Body of pancreas (tissue), 4 donors: ENCODE measurements at regions not wholly inside any gene's neighbourhood (a gene's known extent, or its start where the extent isn't known, plus 50 kb on each side); places are given as distances from the start of the nearest gene placed in this dataset.
"Not testable (repeated sequence)": the region's sequence is repeated elsewhere in the genome, so short reads cannot be mapped to it uniquely, and the experiment has no call there.

Source experiments
- ATAC-seq: fragments of 150-250 bp; one replicate; pipeline ENCODE4 v1.9.1; 2016
- DNase-seq, 4 donors: peaks; one replicate each; pipeline ENCODE4 v3.0.0-alpha.2; 2019
- H3K27ac ChIP-seq, 4 donors: fragments of 200-600 bp; sonication (generic); 1 replicate in 3 of 4; 2 replicates in 1 of 4; pipeline versions ENCODE4 v1.5.1 to v1.6.1; 2016 to 2019; ENCODE audit warnings: mild to moderate bottlenecking in 1 of 4, mixed read lengths in 1 of 4, moderate library complexity in 1 of 4
- H3K27me3 ChIP-seq, 2 donors: fragments of 200-600 bp; sonication (generic); one replicate each; pipeline ENCODE4 v1.6.0; 2016; ENCODE audit warnings: mild to moderate bottlenecking in 1 of 2
- H3K36me3 ChIP-seq, 2 donors: fragments of 200-600 bp; sonication (generic); replicated peaks in 1 of 2; 2 replicates each; pipeline ENCODE4 v1.5.1; 2016; ENCODE audit warnings: low read depth in 2 of 2; ENCODE audit not compliant: insufficient read depth in 1 of 2
- H3K4me1 ChIP-seq: fragments of 200-600 bp; sonication (generic); one replicate; pipeline ENCODE4 v1.6.0; 2016
- H3K4me3 ChIP-seq, 2 donors: fragments of 200-600 bp; sonication (generic); 1 replicate in 1 of 2; 2 replicates in 1 of 2; pipeline ENCODE4 v1.5.1; 2016 to 2019
- H3K9me3 ChIP-seq, 3 donors: fragments of 200-600 bp; sonication (generic); 1 replicate in 2 of 3; 2 replicates in 1 of 3; pipeline ENCODE4 v1.5.1; 2016
- CTCF ChIP-seq, 7 experiments: fragments of 450-650 bp in 4 of 7; fragments of 200-600 bp in 3 of 7; sonication (generic) in 3 of 7; IDR thresholded peaks; one replicate each; pipeline ENCODE4 v1.5.1; 2016 to 2019; ENCODE audit warnings: antibody characterized with exemption in 7 of 7
- POLR2A ChIP-seq, 3 donors: fragments of 450-650 bp; IDR thresholded peaks; one replicate each; pipeline ENCODE4 v1.6.1; 2016; ENCODE audit warnings: antibody characterized with exemption in 3 of 3, mild to moderate bottlenecking in 2 of 3
- WGBS, 2 donors: methylation state at CpG; one replicate each; pipeline ENCODE4 v1.1.5; 2017; 5-methylcytosine and 5-hydroxymethylcytosine counted together
- intact Hi-C: fragments of 100-400 bp; cut with DNase I; formaldehyde crosslinking; loops from one replicate; pipeline ENCODE4 v1.15.1; 2023

GRCh38 chr5:92674321-92674720 is 906.7 kb downstream of the NR2F1-AS1 start:
- H3K9me3 ChIP-seq, result no peaks in the 10 kb centered on the region
- H3K4me3 ChIP-seq, result no peak overlapping the region
- WGBS, 2 donors, result 60 to 79% methylated on average over 2 of the region's 2 CpGs
- intact Hi-C loops, result no loop called here
- H3K4me1 ChIP-seq, result no peaks in the 10 kb centered on the region
- no peaks in the 10 kb centered on the region for H3K36me3 ChIP-seq
- ATAC-seq, result no peak
- no peak overlapping the region for H3K27ac ChIP-seq
- H3K27me3 ChIP-seq, result no peaks in the 10 kb centered on the region
- DNase-seq, result no peak
- TF ChIP-seq CTCF (IDR thresholded peaks at IDR 0.05) (no peak), POLR2A (IDR thresholded peaks at IDR 0.05) (no peak)

DNA sequence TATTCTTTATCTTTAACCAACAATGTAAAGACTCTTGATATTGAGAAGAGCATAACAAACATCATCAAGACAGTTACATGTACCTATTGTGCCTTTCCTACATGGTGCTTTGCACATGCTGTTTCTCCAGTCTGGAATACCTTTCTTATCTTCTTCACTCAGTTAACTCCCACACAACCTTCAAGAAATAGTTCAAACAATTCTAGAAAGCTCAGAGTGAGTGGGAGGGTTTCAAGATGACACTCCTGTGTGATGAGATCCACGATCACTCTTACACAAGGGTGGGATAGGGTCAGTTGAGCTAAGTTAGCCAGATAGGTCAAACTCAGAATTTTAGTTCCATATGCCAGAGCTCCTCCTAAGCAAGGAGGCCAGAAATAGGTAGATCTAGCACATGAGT is 915.5 kb downstream of the NR2F1-AS1 start:
- Histone ChIP-seq H3K4me3 (no peak overlapping the region), H3K36me3 (no peaks in the 10 kb centered on the region), H3K27ac (no peak overlapping the region), H3K4me1 (no peaks in the 10 kb centered on the region), H3K9me3 (no peaks in the 10 kb centered on the region), H3K27me3 (no peaks in the 10 kb centered on the region)
- no peak for TF ChIP-seq POLR2A (IDR thresholded peaks at IDR 0.05)
- no peak for TF ChIP-seq CTCF (IDR thresholded peaks at IDR 0.05)
- WGBS, 2 donors, result 56 to 59% methylated on average over 1 of the region's 1 CpG
- DNase-seq (no peak), ATAC-seq (no peak)
- intact Hi-C loops, result no loop called here

DNA sequence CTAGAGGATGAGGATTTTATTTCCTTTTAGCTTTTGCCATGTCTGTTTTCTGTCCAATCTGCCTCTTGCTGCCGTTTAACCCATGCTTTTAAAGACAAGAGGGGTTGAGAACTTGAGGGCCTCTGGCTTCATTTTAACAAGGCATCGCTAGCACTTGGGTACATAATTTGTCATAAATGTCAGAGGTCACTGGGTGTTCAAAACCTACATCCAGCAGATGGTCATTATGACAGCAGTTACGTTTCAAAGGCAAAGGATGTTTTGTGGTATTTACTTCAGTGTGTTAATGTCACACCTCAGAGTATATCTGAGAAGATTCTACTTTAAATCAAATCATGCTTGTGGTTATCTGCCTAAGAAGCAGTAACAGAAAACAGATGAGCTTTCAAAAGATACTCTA is 918.3 kb downstream of the NR2F1-AS1 start:
- Histone ChIP-seq H3K9me3 (no peaks in the 10 kb centered on the region), H3K27me3 (no peaks in the 10 kb centered on the region), H3K36me3 (no peaks in the 10 kb centered on the region), H3K27ac (no peak overlapping the region), H3K4me1 (no peaks in the 10 kb centered on the region), H3K4me3 (no peak overlapping the region)
- TF ChIP-seq POLR2A (IDR thresholded peaks at IDR 0.05) (no peak), CTCF (IDR thresholded peaks at IDR 0.05) (no peak)
- intact Hi-C loops, result no loop called here
- 52 to 59% methylated on average over 3 of the region's 3 CpGs for WGBS, 2 donors
- no peak for DNase-seq
- ATAC-seq, result no peak

DNA sequence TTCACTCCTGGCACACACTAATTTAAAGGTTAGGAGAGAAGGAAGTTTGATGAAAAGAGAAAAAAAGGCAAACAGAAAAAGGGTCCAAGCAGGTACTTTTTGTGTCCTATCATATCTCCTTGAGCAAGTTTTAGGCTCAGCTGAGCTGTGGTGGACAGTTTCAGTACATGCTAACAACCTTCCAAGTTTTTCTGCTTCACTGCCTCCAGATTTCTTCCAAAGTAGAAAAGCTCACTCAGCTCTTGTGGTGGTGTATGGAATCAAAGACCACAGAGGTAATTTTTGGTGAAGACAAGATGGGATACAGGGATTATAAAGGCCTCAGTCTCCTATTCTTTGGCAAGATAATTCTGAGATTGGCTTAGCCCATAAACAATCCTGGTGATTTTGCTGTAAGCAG is 921.8 kb downstream of the NR2F1-AS1 start:
- Histone ChIP-seq H3K9me3 (no peaks in the 10 kb centered on the region), H3K27ac (no peak overlapping the region), H3K27me3 (no peaks in the 10 kb centered on the region), H3K4me3 (no peak overlapping the region), H3K36me3 (no peaks in the 10 kb centered on the region), H3K4me1 (no peaks in the 10 kb centered on the region)
- DNase-seq (no peak), ATAC-seq (no peak)
- intact Hi-C loops, result no loop called here
- TF ChIP-seq CTCF (IDR thresholded peaks at IDR 0.05) (no peak), POLR2A (IDR thresholded peaks at IDR 0.05) (no peak)

- intact Hi-C loops, H3K4me1 ChIP-seq, H3K36me3 ChIP-seq, H3K4me3 ChIP-seq, H3K27ac ChIP-seq, ATAC-seq, H3K27me3 ChIP-seq, H3K9me3 ChIP-seq, DNase-seq: not testable (repeated sequence)
- 71 to 89% methylated on average over 3 of the region's 3 CpGs for WGBS, 2 donors
Measured at GRCh38 chr5:92654601-92655000, 926.4 kb downstream of the NR2F1-AS1 start.
